HG02885 (cell line): ENCODE measurements at regions not wholly inside any gene's neighbourhood (a gene's known extent, or its start where the extent isn't known, plus 50 kb on each side); places are given as distances from the start of the nearest gene placed in this dataset.

ENCODE experiments used
- ATAC-seq: cut with Tn5 transposase; IDR thresholded peaks from one replicate; pipeline ENCODE4 v1.9.1; 2021; ENCODE audit warnings: mild to moderate bottlenecking; ENCODE audit not compliant: unreplicated experiment, poor library complexity

DNA sequence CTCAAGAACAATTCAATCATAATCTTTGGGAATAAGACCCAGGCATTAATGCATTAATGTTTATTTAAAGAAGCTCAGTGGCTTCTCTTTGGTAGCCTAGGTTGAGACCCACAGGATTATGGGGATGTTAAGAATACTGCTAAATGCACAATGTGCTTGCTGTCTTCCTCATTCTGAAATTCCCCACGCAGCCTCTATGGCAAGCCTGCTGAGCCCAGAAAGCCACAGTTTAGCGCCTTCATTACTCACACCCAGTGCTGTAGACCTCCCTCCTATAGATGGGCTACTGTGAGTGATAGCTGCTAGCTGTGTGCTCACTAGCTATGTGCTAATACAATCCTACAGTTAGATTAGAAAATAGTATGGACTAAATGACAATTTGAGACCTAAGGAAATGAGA is 90.6 kb downstream of the TNFSF13B start:
- no peak for ATAC-seq

DNA sequence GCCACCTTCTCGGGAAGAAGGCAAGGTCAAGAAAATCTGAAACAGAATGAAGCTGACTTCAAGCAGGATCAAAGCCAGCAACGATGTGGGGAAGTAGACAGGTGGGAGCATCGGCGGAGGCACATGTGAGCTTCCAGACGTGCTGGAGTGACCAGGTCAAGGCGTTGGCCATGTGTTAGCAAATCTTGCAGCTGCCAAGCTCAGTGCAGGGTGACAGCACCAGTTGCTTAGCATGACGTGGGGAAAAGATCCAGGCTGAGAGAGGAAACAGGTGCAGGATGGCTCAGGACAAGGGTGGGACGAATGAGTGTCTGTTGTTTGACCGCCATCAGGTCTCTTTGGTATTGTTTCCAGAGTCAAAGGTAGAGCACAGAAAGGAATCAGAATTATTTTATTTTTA is 92.3 kb downstream of the TNFSF13B start:
- ATAC-seq = no peak

DNA sequence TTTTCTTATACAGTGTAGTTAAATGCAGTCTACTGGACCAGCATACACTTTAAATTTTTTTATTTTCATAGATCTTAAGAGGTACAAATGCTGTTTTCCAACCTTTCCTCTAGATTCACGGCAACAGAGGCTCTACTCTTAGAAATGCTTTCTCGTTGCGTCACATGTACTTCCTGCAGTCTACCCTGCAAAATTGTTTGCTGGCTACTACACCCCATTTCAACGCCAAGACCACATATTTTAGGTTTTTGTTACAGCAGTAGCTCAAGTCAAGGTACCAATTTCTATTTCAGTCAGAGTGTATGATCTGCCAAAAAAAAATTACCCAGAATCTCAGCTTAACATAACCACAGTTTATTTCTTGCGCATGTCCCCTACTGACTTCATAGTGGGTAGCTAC is 94.1 kb downstream of the TNFSF13B start:
- no peak for ATAC-seq

DNA sequence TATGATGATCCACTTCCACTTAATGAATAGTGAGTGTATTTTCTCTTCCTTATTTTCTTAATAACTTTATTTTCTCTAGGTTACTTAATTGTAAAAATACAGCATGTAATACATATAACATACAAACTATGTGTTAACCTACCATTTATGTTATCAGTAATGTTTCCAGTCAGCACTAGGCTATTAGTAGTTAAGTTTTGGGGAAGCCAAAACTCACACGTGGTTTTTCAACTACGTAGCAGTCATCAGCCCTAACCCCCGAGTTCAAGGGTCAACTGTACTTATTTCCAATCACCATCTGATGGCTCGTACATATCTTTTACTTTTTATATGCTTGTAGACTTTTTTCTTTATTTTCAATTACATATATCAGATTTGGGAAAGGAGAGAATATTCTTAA is 95.7 kb downstream of the TNFSF13B start:
- no peak for ATAC-seq

DNA sequence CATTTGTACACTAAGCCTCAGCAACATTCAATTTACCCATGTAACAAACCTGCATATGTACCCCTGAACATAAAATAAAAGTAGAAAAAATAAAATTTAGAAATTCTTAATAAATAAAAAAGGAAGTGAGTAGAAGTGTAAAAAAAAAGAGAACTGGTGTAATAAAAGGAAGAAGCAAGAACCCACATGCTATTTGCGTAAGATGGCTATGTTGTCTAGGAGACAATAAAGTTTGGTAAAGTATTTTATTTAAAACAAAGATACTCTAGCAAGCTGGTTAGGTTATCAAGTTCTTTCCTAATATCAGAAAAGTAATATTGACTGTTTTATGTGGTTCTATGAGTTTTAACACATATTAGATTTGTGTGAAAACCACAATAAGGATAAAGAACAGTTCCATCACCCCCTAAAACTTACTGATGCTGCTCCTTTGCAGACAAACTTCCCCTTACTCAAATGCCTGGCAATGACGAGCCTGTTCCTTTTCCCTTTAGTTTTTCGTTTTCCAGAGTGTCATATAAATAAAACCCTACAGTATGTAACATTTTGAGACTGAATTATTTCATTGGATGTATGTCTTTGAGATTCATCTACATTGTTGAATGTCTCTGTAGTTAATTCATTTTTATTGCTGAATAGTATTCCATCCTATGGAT is 98.9 kb downstream of the TNFSF13B start:
- no peak for ATAC-seq

DNA sequence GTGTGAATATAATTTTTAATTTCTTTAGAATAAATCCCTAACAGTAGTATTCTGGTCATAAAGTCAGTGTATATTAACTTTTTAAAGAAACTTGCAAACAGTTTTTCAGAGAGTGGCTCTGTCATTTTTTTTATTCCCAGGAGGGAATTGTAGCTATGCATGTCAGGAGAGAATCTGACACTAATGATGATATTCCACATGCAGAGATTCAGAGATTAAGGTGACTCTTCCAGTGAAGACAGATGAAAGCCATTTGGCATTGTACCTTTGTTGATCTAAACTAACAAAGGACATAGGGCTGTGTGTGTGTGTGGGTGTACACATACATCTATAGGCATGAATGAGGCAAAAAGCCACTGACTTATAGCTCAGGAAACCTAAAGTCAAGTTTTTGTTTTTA is 99.9 kb downstream of the TNFSF13B start:
- no peak for ATAC-seq

DNA sequence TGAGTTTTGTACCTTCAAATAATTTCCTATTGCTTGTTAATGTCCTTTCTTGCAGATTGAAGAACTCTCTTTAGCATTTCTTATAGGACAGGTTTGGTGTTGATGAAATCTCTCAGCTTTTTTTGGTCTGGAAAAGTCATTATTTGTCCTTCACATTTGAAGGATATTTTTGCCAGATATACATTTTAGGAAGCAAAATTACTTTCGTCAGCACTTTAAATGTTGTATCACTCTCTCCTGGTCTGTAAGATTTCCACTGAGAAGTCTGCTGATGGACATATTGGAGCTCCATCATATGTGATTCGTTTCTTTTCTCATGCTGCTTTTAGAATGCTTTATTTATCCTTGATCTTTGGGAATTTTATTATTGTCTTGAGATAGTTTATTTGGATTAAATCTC is 105.5 kb downstream of the TNFSF13B start:
- no peak for ATAC-seq

DNA sequence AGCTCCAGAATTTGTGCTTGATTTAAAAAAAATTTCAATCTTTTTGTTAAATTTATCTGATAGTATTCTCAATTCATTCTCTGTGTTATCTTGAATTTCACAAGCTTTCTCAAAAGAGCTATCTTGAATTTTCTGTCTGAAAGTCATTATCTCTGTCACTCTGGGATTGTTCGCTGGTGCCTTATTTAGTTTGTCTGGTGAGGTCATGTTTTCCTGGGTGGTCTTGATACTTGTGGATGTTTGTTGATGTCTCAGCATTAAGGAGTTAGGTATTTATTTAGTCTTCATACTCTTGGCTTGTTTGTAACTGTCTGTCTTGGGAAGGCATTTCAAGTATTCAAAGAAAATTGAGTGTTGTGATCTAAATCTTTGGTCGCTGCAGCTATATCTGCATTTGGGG is 106.3 kb downstream of the TNFSF13B start:
- no peak for ATAC-seq

DNA sequence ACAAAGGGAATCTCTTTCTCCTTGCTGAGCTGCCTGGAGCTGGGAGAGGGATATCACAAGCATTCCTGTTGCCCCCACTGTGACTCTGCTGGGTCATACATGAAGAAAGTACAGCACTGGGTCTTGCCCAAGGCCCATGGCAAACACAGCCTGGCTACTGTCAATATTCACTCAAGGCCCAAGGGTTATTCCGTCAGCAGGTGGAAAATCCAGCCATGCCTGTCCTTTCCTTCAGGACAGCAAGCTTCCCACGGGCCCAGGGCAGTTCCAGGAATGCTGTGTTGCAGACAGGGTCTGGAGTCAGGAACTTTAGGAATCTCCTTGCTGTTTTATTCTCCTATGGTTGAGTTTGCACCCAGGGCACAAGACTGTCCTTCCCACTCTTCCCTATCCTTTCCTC is 106.8 kb downstream of the TNFSF13B start:
- no peak for ATAC-seq

DNA sequence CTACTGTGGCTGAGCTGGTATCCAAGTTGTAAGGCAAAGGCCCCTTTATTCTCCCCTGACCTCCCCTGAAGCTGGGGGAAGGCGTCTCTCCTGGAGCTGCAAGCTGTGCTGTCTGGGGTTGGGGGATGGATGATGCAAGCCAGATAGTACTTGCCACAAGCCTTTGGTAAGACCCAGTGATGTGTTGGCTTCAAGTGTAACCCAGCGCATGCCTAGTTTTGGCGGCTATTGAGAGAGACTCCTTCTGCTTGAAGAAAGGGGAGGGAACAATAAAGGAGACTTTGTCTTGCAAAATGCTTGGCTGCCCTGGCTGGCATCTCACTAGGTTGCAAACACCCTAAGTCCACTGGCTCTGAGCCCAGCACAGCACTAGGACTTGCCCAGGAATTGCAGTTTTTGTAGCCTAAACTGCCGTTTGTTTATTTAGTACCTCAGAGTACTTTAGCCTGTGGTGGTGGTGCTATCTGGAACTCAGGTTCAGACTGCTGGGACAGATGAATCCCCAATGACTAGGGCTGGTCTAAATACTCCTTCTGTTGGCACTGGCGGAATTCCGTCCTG is 108.2 kb downstream of the TNFSF13B start:
- no peak for ATAC-seq

DNA sequence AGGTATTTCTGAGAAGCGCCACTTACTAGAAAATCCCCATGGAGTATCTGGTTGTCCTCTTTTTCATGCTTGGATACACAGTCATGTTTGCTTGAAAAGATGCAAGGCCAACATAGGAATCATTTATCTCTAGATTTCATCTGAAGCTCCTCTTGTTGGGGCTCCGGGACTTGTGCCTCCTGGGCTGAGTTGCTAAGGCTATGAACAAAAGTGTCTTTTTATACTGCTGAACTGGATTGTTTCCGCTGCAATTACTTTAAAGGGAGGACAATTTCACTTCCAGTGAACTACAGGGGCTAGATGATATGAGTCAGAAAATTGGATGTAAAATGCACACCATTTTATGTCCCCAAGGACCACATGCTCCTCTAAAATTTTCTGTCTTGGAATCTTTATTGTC is 114.1 kb downstream of the TNFSF13B start:
- ATAC-seq = no peak

DNA sequence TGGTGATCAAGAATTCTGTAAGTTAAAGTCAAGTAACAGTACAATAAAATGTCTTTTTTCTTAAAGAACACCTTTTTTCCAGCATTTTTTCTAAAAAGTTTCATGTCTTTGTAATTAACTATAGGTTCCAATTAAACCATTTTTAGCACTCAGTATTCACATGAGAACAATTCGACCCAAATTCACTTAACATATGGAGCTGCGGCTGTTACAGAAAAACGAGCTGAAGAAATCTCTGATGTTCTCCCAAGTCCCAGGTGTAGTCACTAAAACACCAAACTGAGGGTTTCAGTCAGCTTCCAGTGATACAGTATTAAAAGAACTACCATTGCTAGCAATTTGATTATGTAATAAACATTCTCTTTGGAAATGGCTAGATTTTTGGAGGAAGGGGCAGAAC is 117.6 kb downstream of the TNFSF13B start:
- no peak for ATAC-seq

DNA sequence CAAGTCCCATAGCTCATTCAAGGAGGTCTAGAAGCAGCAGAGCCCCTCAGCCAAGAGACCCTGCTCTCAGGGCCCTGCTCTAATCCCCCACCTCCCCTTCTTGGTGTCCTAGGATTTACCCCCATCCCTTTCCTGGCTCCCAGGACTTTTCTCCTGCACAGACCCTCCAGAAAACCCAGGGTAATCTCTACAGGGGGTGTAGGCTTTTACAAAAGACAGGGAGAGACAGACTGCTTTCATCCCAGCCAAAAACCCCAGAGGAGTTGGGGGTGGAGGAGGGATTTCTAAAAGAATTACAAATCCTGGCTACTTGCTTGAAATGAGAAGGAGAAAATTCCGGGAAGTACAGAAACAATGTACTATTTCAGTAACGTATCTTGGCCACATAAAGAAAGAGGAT is 133.3 kb downstream of the TNFSF13B start:
- ATAC-seq = no peak

DNA sequence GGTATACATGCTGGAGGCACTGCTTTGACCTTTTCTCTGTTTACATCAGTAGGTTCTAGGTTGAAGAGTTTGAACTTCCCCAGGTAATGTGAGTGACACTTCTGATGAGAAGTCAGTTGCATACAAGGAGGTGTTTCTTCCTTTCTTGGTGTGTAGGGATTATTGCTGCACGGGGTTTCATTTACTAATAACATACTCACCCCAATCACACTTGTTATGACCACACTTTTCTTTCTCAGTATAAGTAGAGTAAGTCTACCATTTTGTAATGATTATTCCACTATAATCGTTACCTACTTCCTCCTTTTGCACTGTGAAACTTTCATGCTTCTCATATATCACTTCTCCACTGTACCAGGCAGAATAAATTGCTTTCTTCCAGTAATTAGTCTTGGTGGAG is 138.0 kb downstream of the TNFSF13B start:
- ATAC-seq = peak; percentile 56

DNA sequence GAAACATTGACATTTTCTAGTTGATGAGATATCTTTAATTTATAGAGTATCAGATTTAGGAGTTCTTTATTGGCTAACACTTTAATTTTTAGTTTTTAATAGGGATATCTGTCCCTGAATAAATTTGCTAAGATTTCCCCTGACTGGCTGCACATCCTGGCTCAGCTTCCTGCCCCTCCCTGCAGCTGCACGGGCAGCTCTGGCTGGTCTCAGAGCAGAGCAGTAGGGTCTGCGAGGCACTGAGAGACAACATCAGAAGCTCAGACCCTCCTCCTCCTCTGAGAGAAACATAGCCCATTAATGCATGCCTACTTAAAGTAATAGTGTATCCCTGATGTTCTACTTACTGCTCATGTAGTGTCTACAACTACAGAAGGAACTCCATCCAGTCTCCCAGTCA is 139.2 kb downstream of the TNFSF13B start:
- no peak for ATAC-seq

DNA sequence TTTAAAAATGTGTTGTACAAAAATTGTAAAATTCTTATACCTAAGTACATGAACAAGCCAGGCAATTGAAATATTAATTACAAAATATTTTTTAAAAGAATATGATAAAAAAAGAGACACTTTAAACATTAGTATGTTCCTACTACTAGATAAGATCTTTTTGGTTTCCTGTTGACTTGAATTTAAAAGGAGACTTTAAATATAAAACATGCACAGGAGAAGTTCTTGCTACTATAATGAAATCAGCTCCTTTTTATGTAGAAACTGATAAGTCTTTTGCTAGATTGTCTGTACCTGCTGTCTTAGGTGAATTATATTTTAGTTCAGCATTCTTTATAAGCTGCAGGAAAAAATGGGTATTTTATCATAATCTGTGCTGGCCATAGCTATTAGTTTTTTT is 140.2 kb downstream of the TNFSF13B start:
- ATAC-seq = no peak

DNA sequence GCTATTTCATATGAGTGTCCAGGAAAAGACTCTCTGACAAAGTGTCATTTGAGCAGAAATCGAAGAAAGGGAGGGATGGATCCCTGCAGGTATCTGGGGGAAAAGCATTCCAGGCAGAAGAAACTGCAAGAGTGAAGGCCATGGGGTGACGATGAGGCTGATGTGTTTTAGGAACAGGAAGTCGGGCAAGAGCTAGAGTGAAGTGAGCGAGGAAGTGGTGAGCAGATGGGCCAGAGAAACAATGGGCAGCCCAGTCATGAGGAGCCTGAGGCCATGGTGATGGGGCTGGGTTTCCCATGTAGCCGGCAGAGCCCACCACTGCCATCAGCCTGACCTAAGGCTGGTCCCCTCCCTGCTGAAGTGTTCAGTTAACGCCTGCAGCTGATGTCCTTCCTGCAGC is 150.2 kb downstream of the TNFSF13B start:
- ATAC-seq = no peak

DNA sequence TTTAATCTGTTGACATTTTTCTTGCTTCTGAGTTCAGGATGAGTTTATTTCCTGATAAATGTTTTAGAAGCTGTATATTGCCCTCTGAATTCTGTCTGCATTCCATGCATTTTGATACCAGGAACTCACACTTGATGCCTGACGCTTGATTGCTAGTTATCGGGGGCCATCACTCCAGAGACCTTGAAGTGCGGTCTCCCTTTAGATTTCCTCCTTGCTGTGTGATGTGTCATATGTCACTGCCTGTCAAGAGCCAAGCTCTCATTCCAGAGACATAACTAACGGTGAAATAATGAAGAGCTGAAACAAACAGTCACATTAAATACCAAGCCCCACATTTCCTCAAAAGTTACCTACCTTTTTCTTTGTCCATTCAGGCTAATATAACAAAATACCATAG is 155.5 kb downstream of the TNFSF13B start:
- no peak for ATAC-seq

DNA sequence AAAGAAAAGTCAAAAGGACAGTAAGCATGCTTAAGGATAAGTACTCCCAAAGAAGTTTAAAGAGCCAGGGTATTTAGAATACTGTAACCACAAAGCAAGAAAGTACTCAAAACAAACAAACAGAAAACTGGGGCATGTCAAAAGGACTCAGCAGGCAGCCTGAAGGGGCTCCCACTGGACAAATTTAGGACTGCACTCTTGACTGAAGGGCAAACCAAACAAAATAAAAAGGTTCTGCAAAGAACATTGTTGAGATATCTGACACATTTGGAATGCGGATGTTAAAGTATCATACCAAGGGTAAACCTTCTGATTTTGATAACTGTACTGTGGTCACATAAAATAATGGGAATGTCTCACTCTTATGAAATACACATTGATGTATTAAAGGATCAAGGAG is 157.4 kb downstream of the TNFSF13B start:
- no peak for ATAC-seq

DNA sequence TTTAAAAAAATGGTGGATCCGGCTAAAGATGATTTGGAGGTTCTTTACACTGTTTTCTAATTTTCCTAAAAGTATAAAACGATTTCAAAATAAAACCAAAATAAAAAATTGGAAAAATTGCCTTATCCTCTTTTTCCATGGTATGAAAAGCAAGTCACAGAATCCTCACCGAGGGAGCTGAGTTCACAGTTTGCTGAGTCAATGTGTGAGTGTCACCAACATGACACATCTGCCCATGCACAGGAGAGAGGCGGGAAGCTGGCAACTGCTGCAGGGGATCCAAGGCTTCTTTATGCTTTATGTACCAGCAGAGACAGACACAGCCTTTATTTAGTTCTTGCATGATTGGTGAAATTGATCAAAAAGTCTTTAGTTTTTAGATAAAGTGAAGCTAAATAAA is 157.8 kb downstream of the TNFSF13B start:
- no peak for ATAC-seq

DNA sequence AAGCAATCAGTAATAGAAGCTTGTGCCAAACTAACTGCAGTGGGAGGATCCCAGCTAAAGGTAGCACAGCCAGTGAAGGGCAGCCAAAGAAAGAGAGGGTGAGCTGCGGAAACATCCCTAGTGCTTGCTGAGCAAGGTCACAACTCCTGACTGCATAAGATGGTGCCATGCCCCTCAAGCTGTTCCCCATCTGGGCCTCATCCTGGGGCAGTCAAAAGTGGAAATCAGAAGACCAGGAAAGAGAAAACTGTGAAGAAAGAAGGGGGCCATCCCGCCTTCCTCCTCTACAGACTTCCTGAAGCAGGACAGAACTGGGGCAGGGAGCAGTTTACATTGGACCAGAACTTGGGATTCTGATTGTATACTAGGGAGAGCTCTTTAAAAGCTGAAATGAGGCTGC is 159.2 kb downstream of the TNFSF13B start:
- ATAC-seq = no peak

DNA sequence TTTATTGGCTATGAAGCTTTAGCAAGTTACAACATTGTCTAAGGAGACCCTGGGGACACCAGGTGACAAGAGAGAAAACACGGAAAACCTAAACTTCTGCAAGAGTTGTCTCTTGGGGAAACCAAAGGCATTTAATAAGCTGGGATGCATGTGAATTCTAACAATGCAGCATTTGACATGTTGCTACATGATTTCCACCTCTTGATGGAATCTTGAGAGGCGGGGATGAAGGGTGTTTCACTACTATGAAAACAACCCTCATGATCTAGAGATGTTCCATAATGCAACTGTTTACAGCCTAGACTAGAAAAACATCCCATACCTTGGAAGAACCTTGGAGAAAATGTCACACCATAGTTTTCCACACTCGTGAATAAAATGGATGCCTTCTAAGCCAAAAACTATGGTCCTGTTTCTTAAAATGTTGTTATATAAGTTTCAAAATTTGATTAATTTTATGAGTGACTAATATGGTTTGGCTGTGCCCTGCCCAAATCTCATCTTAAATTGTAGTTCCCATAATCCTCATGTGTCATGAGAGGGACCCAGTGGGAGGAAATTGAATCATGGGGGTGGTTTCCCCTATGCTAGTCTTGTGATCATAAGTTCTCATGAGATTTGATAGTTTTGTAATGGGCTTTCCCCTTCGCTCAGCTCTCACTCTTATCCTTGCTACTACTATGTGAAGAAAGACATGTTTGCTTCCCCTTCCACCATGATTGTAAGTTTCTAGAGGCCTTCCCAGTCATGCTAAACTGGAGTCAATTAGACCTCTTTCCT is 164.6 kb downstream of the TNFSF13B start:
- no peak for ATAC-seq
